Stomach (tissue), 8 donors: ENCODE measurements at regions not wholly inside any gene's neighbourhood (a gene's known extent, or its start where the extent isn't known, plus 50 kb on each side); places are given as distances from the start of the nearest gene placed in this dataset.

Experiments used
- DNase-seq, 2 donors: peaks; one replicate each; pipeline versions ENCODE4 v3.0.0 to v3.0.0-alpha.2; 2013 to 2019
- H3K27ac ChIP-seq, 5 donors: fragments of 200-600 bp in 4 of 5; sonication (generic) in 4 of 5; one replicate each; pipeline ENCODE4 v1.5.1; 2013 to 2019; ENCODE audit warnings: mild to moderate bottlenecking in 1 of 5, moderate library complexity in 1 of 5
- H3K27me3 ChIP-seq, 3 donors: fragments of 200-600 bp; sonication (generic); one replicate each; pipeline ENCODE4 v1.5.1; 2017 to 2019; ENCODE audit warnings: mixed run types in 1 of 3
- H3K36me3 ChIP-seq, 4 donors: fragments of 200-600 bp; sonication (generic); 1 replicate in 3 of 4; 2 replicates in 1 of 4; pipeline ENCODE4 v1.5.1; 2016 to 2019
- H3K4me1 ChIP-seq, 4 donors: fragments of 200-600 bp; sonication (generic); one replicate each; pipeline ENCODE4 v1.5.1; 2016 to 2019
- H3K4me3 ChIP-seq, 4 donors: fragments of 200-600 bp; sonication (generic) in 3 of 4; one replicate each; pipeline ENCODE4 v1.5.1; 2016 to 2019; ENCODE audit warnings: mild to moderate bottlenecking in 1 of 4
- H3K9me3 ChIP-seq, 4 donors: fragments of 200-600 bp; sonication (generic); one replicate each; pipeline ENCODE4 v1.5.1; 2016 to 2019
- EP300 ChIP-seq: sonication (generic); formaldehyde crosslinking; IDR thresholded peaks from one replicate; pipeline ENCODE4 v1.6.1; 2017; ENCODE audit warnings: antibody characterized with exemption
- POLR2A ChIP-seq, 4 donors: fragments of 450-650 bp; IDR thresholded peaks; one replicate each; pipeline ENCODE4 v1.6.1; 2016; ENCODE audit warnings: antibody characterized with exemption in 4 of 4, control low read depth in 2 of 4, mild to moderate bottlenecking in 1 of 4, moderate library complexity in 1 of 4
- POLR2AphosphoS5 ChIP-seq, 3 donors: sonication (generic); formaldehyde crosslinking; IDR thresholded peaks; one replicate each; pipeline ENCODE4 v1.6.1; 2016; ENCODE audit warnings: antibody characterized with exemption in 3 of 3
- WGBS, 5 donors: extraction: QIAGEN DNeasy Blood & Tissue Kit in 3 of 5; methylation state at CpG; one replicate each; pipeline versions ENCODE4 v1.1.5 to v1.1.7; 2013 to 2018; 5-methylcytosine and 5-hydroxymethylcytosine counted together
- intact Hi-C: fragments of 100-400 bp; cut with DNase I; formaldehyde crosslinking; loops from one replicate; pipeline ENCODE4 v1.15.1; 2023; ENCODE audit warnings: low total_unique reads
- TF ChIP-seq, protein P1 (sequence below), 7 experiments: fragments of 450-650 bp in 4 of 7; fragments of 200-600 bp in 3 of 7; sonication (generic) in 3 of 7; IDR thresholded peaks; one replicate each; pipeline ENCODE4 v1.5.1; 2016 to 2019; ENCODE audit warnings: antibody characterized with exemption in 7 of 7, control low read depth in 2 of 7, mild to moderate bottlenecking in 1 of 7
- donor health status: healthy with polysubstance abuse.
- donor health status: Bipolar disorder and iron deficiency.
- donor health status: healthy.

DNA sequence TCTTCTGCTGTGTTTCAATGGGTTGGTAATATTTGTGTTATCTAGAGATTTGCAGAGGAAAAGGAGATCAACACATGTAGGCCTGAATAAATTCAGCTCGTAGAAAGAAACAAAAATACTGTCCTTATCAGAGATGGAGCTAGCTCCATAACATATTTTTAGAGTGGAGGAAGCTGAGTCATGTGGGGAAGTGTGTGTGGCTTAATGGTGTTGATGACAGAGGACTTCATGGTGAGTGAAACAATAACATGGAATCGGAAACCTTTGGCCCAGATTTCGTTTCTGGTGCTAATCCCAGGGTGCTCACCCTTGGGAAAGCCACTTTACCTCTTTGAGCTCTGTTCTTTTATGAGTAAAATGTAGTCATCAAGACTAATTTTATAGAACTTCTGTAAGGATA lies 825.0 kb downstream of the TLR4 start:
- DNase-seq: peak in 1 of 2 donors; percentile 1
- no peak overlapping the region for H3K27ac ChIP-seq
- WGBS, 5 donors: 20 to 55% (median 46%) methylated on average over 3 of the region's 3 CpGs
- peaks cover 0 to 7% (median 0%) of the 10 kb centered on the region in 4 donors for H3K9me3 ChIP-seq
- intact Hi-C loops: no loop called here
- H3K36me3 ChIP-seq: no peaks in the 10 kb centered on the region
- TF ChIP-seq POLR2AphosphoS5 (IDR thresholded peaks at IDR 0.05) (no peak), POLR2A (IDR thresholded peaks at IDR 0.05) (no peak), EP300 (no peak)
- TF ChIP-seq, protein P1, sequence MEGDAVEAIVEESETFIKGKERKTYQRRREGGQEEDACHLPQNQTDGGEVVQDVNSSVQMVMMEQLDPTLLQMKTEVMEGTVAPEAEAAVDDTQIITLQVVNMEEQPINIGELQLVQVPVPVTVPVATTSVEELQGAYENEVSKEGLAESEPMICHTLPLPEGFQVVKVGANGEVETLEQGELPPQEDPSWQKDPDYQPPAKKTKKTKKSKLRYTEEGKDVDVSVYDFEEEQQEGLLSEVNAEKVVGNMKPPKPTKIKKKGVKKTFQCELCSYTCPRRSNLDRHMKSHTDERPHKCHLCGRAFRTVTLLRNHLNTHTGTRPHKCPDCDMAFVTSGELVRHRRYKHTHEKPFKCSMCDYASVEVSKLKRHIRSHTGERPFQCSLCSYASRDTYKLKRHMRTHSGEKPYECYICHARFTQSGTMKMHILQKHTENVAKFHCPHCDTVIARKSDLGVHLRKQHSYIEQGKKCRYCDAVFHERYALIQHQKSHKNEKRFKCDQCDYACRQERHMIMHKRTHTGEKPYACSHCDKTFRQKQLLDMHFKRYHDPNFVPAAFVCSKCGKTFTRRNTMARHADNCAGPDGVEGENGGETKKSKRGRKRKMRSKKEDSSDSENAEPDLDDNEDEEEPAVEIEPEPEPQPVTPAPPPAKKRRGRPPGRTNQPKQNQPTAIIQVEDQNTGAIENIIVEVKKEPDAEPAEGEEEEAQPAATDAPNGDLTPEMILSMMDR (IDR thresholded peaks at IDR 0.05): no peak
- no peaks in the 10 kb centered on the region for H3K4me1 ChIP-seq
- no peak overlapping the region for H3K4me3 ChIP-seq
- H3K27me3 ChIP-seq: no peaks in the 10 kb centered on the region

GRCh38 chr9:118529624-118530214 lies 825.5 kb downstream of the TLR4 start:
- H3K27ac ChIP-seq: no peak overlapping the region
- H3K4me3 ChIP-seq: no peak overlapping the region
- 50 to 65% (median 57%) methylated on average over 2 of the region's 2 CpGs for WGBS, 5 donors
- no peak for TF ChIP-seq POLR2A (IDR thresholded peaks at IDR 0.05)
- peaks cover 0 to 7% (median 0%) of the 10 kb centered on the region in 4 donors for H3K9me3 ChIP-seq
- H3K4me1 ChIP-seq: no peaks in the 10 kb centered on the region
- intact Hi-C loops: no loop called here
- DNase-seq: no peak
- no peaks in the 10 kb centered on the region for H3K36me3 ChIP-seq
- no peaks in the 10 kb centered on the region for H3K27me3 ChIP-seq

- H3K27me3 ChIP-seq: no peaks in the 10 kb centered on the region
- intact Hi-C loops: no loop called here
- H3K4me1 ChIP-seq: no peaks in the 10 kb centered on the region
- H3K4me3 ChIP-seq: no peak overlapping the region
- 76 to 91% (median 89%) methylated on average over 1 of the region's 1 CpG for WGBS, 5 donors
- H3K27ac ChIP-seq: no peak overlapping the region
- no peak for TF ChIP-seq EP300
- no peak for TF ChIP-seq POLR2A (IDR thresholded peaks at IDR 0.05)
- TF ChIP-seq, protein P1 (IDR thresholded peaks at IDR 0.05): no peak
- TF ChIP-seq POLR2AphosphoS5 (IDR thresholded peaks at IDR 0.05): no peak
- H3K36me3 ChIP-seq: no peaks in the 10 kb centered on the region
- DNase-seq: no peak
- peaks cover 0 to 3% (median 0%) of the 10 kb centered on the region in 4 donors for H3K9me3 ChIP-seq
These were observed 828.4 kb downstream of the TLR4 start for GRCh38 chr9:118532592-118532991.

GRCh38 chr9:118533101-118533500 lies 828.9 kb downstream of the TLR4 start:
- Histone ChIP-seq H3K27ac (no peak overlapping the region), H3K4me3 (no peak overlapping the region), H3K27me3 (no peaks in the 10 kb centered on the region), H3K9me3 (peaks cover 0 to 3% (median 0%) of the 10 kb centered on the region in 4 donors), H3K4me1 (no peaks in the 10 kb centered on the region), H3K36me3 (no peaks in the 10 kb centered on the region)
- DNase-seq: no peak
- WGBS, 5 donors: 57 to 81% (median 73%) methylated on average over 3 of the region's 3 CpGs
- TF ChIP-seq EP300: no peak
- no peak for TF ChIP-seq POLR2AphosphoS5 (IDR thresholded peaks at IDR 0.05)
- TF ChIP-seq, protein P1 (IDR thresholded peaks at IDR 0.05): no peak
- TF ChIP-seq POLR2A (IDR thresholded peaks at IDR 0.05): no peak
- intact Hi-C loops: no loop called here

GRCh38 chr9:118533850-118534249 lies 829.6 kb downstream of the TLR4 start:
- WGBS, 5 donors: 62 to 71% (median 66%) methylated on average over 3 of the region's 3 CpGs
- Histone ChIP-seq H3K4me3 (no peak overlapping the region), H3K27ac (no peak overlapping the region), H3K4me1 (no peaks in the 10 kb centered on the region), H3K9me3 (peaks cover 0 to 3% (median 0%) of the 10 kb centered on the region in 4 donors), H3K36me3 (no peaks in the 10 kb centered on the region), H3K27me3 (no peaks in the 10 kb centered on the region)
- no peak for DNase-seq
- TF ChIP-seq, protein P1 (IDR thresholded peaks at IDR 0.05): no peak
- no peak for TF ChIP-seq EP300
- TF ChIP-seq POLR2A (IDR thresholded peaks at IDR 0.05): no peak
- TF ChIP-seq POLR2AphosphoS5 (IDR thresholded peaks at IDR 0.05): no peak
- intact Hi-C loops: no loop called here
